Iris pigment epithelial cell (primary cell): ENCODE measurements at regions not wholly inside any gene's neighbourhood (a gene's known extent, or its start where the extent isn't known, plus 50 kb on each side); places are given as distances from the start of the nearest gene placed in this dataset.
"Not testable (repeated sequence)": the region's sequence is repeated elsewhere in the genome, so short reads cannot be mapped to it uniquely, and the experiment has no call there.

Experiments used
- DNase-seq: peaks from one replicate; pipeline ENCODE4 v3.0.0-alpha.2; 2011; ENCODE audit warnings: low read depth

- DNase-seq = no peak
These were observed 284.0 kb upstream of the DEPDC1 start for GRCh38 chr1:68780919-68781318.

- no peak for DNase-seq
These were observed 286.0 kb upstream of the DEPDC1 start for GRCh38 chr1:68782890-68783289.

GRCh38 chr1:68785328-68785727 is 288.4 kb upstream of the DEPDC1 start:
- DNase-seq = no peak

- no peak for DNase-seq
These were observed 291.9 kb upstream of the DEPDC1 start for GRCh38 chr1:68788762-68789161.

DNA sequence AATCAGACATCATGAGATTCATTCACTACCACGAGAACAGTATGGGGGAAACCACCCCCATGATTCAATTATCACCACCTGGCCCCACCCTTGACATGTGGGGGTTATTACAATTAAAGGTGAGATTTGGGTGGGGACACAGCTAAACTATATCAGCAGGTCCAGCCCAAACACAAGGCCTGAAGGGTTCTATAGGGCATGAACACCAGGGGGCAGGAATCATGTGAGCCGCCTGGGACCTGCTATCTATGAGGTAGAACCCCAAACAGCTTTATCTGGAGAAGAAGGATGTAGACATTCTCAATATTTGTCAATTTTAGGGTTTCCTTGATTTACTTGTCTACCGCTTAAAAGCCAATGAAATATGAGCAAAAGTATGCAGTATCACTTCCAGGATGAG is 294.9 kb upstream of the DEPDC1 start:
- no peak for DNase-seq

DNA sequence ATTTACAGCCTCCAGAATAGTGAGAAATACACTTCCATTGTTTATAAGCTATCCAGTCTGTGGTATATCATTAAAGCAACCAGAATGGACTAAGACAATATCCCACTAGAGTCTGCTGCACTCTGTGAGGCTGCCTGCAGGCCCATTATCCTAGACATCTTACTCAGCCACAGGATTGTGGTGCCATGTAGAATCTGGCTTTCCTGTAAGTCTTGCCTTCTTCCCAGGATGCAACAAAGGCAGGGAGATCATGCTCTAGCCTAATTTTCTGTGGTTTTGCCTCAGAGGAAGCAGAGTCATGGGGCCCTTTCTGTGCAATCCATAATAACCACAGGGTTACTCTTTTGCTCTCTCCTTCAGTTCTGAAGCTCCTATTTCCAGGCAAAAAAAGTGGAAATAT is 299.1 kb upstream of the DEPDC1 start:
- DNase-seq = no peak

- DNase-seq = no peak
These were observed 300.0 kb upstream of the DEPDC1 start for GRCh38 chr1:68796888-68797287.

DNA sequence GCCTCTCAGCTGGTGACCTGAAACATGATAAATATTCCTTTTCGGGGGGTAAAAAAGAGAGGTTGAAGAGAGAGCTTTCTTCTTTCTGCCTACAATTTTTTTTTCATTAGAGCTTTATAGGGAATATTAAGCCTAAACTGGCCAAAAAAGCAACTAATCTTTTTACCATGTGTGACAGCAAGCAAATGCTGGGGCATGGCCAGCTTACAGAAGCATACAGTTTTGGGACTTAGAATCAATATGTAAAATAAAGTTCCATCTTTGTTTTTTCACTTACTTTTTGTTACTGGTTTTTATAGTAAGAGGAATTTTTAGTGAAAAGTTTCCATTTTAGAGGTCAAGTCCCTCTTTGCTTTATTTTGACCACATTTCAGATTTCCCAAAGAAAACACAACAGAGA is 301.2 kb upstream of the DEPDC1 start:
- DNase-seq = no peak

GRCh38 chr1:68799096-68799495 is 302.2 kb upstream of the DEPDC1 start:
- DNase-seq = no peak

DNA sequence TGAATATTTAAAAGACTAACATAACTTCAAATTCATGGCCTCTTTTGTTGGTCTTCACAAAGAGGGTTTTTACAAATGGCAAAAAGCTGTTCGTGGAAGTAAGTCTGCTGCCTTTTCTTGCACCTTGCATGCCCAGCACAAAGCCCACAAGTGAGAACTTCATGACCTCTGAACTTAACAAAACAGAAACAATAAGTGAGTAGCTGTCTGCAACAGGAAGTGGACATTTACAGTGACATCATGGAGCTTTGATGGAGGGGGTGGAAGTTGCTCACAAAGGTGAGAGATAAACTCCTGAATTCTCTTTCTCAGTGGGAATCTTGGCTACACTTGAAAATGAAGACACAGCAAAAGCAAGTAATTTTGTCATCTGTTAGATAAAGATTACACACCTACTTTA is 303.3 kb upstream of the DEPDC1 start:
- no peak for DNase-seq

DNA sequence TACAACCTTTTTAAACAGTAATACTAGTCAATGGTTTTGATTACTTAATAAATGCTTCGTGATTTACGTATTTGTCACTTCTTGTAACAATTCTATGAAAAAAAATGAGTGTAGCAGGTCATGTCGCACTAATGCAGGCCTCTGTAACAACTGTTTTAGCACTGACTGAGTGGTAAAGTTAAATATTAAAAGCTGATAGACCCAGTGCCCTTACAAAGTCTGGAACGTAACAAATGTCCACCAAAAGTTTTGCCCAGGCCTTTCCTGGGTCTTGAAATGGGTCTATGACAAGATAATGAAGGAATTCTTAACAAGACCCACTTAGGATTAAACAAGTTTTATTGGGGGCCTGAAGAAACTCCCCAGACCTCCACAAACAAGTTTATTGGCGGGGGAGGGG is 304.6 kb upstream of the DEPDC1 start:
- DNase-seq = no peak

DNA sequence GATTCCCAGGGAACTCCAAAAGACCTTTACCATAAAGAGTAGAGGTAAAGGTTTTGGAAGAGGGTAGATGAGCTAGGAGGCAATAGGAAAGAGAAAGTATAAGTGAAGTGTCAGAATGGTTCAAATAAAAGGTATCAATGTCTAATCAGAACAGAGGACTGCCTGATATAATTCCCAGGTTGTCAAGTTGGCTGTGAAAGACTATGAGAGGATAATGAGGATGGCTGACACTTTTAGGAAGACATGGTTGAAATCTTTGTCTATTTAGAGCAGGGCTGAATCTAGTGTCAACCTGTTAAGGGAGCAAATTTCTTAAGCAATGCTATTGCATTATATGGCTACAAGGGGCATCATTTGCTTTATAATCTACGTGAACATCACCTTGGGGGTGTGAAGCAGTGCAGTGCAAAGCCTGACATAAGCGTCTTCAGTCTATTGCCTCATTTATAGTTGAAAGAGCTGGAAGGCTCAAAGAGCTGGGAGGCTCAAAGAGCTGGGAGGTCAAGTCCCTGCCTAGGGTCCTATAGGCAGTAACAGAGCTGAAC is 308.3 kb upstream of the DEPDC1 start:
- DNase-seq = no peak

GRCh38 chr1:68808351-68808750 is 311.5 kb upstream of the DEPDC1 start:
- DNase-seq = no peak

- DNase-seq = no peak
These were observed 314.9 kb upstream of the DEPDC1 start for GRCh38 chr1:68811806-68812205.

DNA sequence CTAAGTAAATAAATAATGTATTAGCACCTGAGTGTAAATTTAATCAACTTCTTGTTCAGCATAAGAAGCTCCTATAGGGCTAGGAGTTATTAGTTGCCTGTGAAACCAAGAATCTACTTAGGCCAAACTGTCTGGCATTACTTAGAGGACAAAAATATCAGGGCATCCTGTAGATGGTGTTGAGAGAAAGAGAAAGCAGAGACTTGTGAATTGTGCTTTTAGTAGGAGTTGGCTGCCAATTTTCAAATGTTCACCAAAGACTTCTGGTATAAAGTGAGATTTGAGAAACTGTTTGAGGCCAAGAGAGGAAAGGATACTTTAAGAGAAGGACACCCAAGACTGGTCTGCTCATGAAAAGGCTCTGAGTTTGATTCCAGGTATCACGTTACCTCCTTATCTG is 315.5 kb upstream of the DEPDC1 start:
- no peak for DNase-seq

DNA sequence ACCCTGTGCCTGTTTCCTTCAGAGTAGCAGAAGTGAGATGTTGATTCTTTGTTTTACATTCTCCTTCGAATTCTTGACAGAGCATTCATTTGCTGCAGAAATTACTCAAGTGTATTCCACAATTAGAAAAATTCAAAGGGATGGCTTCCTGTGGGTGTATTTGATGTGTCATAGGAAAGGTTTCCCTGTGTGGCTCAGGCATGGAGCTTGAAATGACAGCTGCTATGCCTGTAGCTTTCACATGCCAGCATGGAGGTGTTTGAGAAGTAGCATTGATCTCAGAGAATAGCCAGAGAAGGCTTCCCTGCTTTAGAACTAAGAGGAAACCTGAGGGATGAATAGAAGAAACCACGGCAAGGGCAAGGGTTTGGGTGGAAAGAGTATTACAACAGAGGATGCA is 317.2 kb upstream of the DEPDC1 start:
- DNase-seq = no peak

- DNase-seq = no peak
These were observed 318.8 kb upstream of the DEPDC1 start for GRCh38 chr1:68815632-68816031.

GRCh38 chr1:68817505-68818210 is 320.8 kb upstream of the DEPDC1 start:
- DNase-seq = not testable (repeated sequence)

GRCh38 chr1:68819190-68819829 is 322.4 kb upstream of the DEPDC1 start:
- DNase-seq = peak; percentile 9

GRCh38 chr1:68820151-68820550 is 323.3 kb upstream of the DEPDC1 start:
- DNase-seq = no peak

GRCh38 chr1:68826836-68827235 is 330.0 kb upstream of the DEPDC1 start:
- DNase-seq = no peak

GRCh38 chr1:68827261-68827660 is 330.4 kb upstream of the DEPDC1 start:
- no peak for DNase-seq

DNA sequence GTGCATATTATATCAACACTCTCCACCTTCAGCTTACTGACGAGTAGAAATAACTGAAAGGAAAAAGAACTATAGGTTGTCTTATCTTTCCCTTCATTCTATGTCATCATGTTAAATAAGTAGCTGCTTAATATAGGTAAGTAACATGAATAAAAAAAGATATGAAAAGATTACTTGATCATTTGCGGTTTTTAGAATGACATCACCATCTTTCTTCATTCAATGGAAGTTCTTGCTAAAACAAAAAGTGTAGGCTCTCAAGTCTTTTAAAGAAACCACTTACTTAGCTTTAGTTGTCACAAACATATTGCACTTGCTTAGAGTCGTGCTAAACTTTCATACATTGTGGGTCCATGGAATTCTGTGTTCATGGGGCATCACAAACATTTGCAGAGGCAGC is 331.1 kb upstream of the DEPDC1 start:
- no peak for DNase-seq

GRCh38 chr1:68831281-68831680 is 334.4 kb upstream of the DEPDC1 start:
- no peak for DNase-seq
